AG10803 (cell line): ENCODE measurements at regions not wholly inside any gene's neighbourhood (a gene's known extent, or its start where the extent isn't known, plus 50 kb on each side); places are given as distances from the start of the nearest gene placed in this dataset.

Experiments used
- DNase-seq: peaks from one replicate; pipeline ENCODE4 v3.0.0; 2010; ENCODE audit warnings: low read depth
- H3K4me3 ChIP-seq: 2 replicates; pipeline ENCODE4 v1.5.1; 2011; ENCODE audit warnings: mild to moderate bottlenecking, low read length, control low read depth
- CTCF ChIP-seq: conservative IDR thresholded peaks from 2 replicates; pipeline ENCODE4 v1.5.1; 2011; ENCODE audit warnings: mild to moderate bottlenecking, low read length, control low read depth, inconsistent platforms

GRCh38 chr22:49157529-49158339 is 669.9 kb downstream of the BRD1 start:
- no peak for DNase-seq
- TF ChIP-seq CTCF: no peak
- H3K4me3 ChIP-seq: no peak overlapping the region

- H3K4me3 ChIP-seq: no peak overlapping the region
- DNase-seq: no peak
- TF ChIP-seq CTCF: no peak
Measured at GRCh38 chr22:49156662-49157285, 670.9 kb downstream of the BRD1 start.

GRCh38 chr22:49155770-49156580 is 671.7 kb downstream of the BRD1 start:
- no peak for DNase-seq
- H3K4me3 ChIP-seq: no peak overlapping the region
- TF ChIP-seq CTCF: no peak

GRCh38 chr22:49155039-49155769 is 672.5 kb downstream of the BRD1 start:
- DNase-seq: no peak
- no peak for TF ChIP-seq CTCF
- no peak overlapping the region for H3K4me3 ChIP-seq

- no peak overlapping the region for H3K4me3 ChIP-seq
- no peak for TF ChIP-seq CTCF
- no peak for DNase-seq
Measured at GRCh38 chr22:49154433-49154832, 673.2 kb downstream of the BRD1 start.

GRCh38 chr22:49153921-49154320 is 673.8 kb downstream of the BRD1 start:
- TF ChIP-seq CTCF: no peak
- H3K4me3 ChIP-seq: no peak overlapping the region
- DNase-seq: no peak
